ENCODE measurements at regions not wholly inside any gene's neighbourhood (a gene's known extent, or its start where the extent isn't known, plus 50 kb on each side); places are given as distances from the start of the nearest gene placed in this dataset.

- TF ChIP-seq RAD21 (IDR thresholded peaks at IDR 0.05; ENCODE audit: low read depth) (no peak), CEBPB (IDR thresholded peaks at IDR 0.05; ENCODE audit: low read depth) (no peak), CTCF (IDR thresholded peaks at IDR 0.05 in 2 of 3, conservative IDR thresholded peaks at IDR 0.05 in 1 of 3; ENCODE audit: borderline replicate concordance in 1 of 3, insufficient read depth in 1 of 3, low read depth in 2 of 3, low read length in 2 of 3) (no peak), ZNF274 (IDR thresholded peaks at IDR 0.05; ENCODE audit: low read depth, low read length) (no peak), POLR2AphosphoS5 (IDR thresholded peaks at IDR 0.05; ENCODE audit: low read depth, low read length) (no peak)
These were observed 541.9 kb downstream of the TBC1D22A start for GRCh38 chr22:47304191-47304831.
